Fibroblast of skin of left quadriceps (primary cell): ENCODE measurements at regions not wholly inside any gene's neighbourhood (a gene's known extent, or its start where the extent isn't known, plus 50 kb on each side); places are given as distances from the start of the nearest gene placed in this dataset.

Experiments used
- DNase-seq, 2 experiments: peaks; one replicate each; pipeline ENCODE4 v3.0.0-alpha.2; 2013; ENCODE audit warnings: low read depth in 2 of 2

- DNase-seq: no peak
Observed at GRCh38 chr2:230642966-230643365, 69.7 kb upstream of the CAB39 start.

GRCh38 chr2:230643576-230644291 lies 68.9 kb upstream of the CAB39 start:
- no peak for DNase-seq

- DNase-seq: no peak
Observed at GRCh38 chr2:230644356-230644935, 68.2 kb upstream of the CAB39 start.

- no peak for DNase-seq
Observed at GRCh38 chr2:230648356-230648755, 64.3 kb upstream of the CAB39 start.

GRCh38 chr2:230650585-230651137 lies 62.0 kb upstream of the CAB39 start:
- no peak for DNase-seq

- DNase-seq: no peak
Observed at GRCh38 chr2:230654057-230654456, 58.6 kb upstream of the CAB39 start.

GRCh38 chr2:230657462-230657861 lies 55.2 kb upstream of the CAB39 start:
- DNase-seq: no peak

- DNase-seq: no peak
Observed at GRCh38 chr2:230657906-230658305, 54.7 kb upstream of the CAB39 start.

GRCh38 chr2:230658577-230658876 lies 54.1 kb upstream of the CAB39 start:
- DNase-seq: no peak

- DNase-seq: no peak
Observed at GRCh38 chr2:230658877-230659652, 53.6 kb upstream of the CAB39 start.

GRCh38 chr2:230660294-230661060 lies 52.2 kb upstream of the CAB39 start:
- DNase-seq: no peak

GRCh38 chr2:230661072-230661957 lies 51.3 kb upstream of the CAB39 start:
- no peak for DNase-seq
